Fibroblast of the conjunctiva (primary cell): ENCODE measurements at regions not wholly inside any gene's neighbourhood (a gene's known extent, or its start where the extent isn't known, plus 50 kb on each side); places are given as distances from the start of the nearest gene placed in this dataset.
A peak's percentile ranks its signal among the peaks of the same experiment; 100 is the strongest.

Source experiments
- DNase-seq: peaks from one replicate; pipeline ENCODE4 v3.0.0-alpha.2; 2010; ENCODE audit warnings: low read depth

- no peak for DNase-seq
These were observed 187.1 kb upstream of the OSR1 start for GRCh38 chr2:19545507-19545906.

GRCh38 chr2:19543663-19544383 lies 185.4 kb upstream of the OSR1 start:
- no peak for DNase-seq

- DNase-seq: no peak
These were observed 184.6 kb upstream of the OSR1 start for GRCh38 chr2:19542796-19543662.

- DNase-seq: no peak
These were observed 183.5 kb upstream of the OSR1 start for GRCh38 chr2:19541884-19542283.

GRCh38 chr2:19540739-19541525 lies 182.5 kb upstream of the OSR1 start:
- peak; percentile 61 for DNase-seq

GRCh38 chr2:19538411-19538963 lies 180.1 kb upstream of the OSR1 start:
- DNase-seq: peak; percentile 48

GRCh38 chr2:19536136-19536535 lies 177.7 kb upstream of the OSR1 start:
- DNase-seq: no peak

- no peak for DNase-seq
These were observed 174.2 kb upstream of the OSR1 start for GRCh38 chr2:19532547-19533196.

GRCh38 chr2:19529677-19530076 lies 171.3 kb upstream of the OSR1 start:
- DNase-seq: no peak

GRCh38 chr2:19527771-19528170 lies 169.3 kb upstream of the OSR1 start:
- DNase-seq: no peak

GRCh38 chr2:19525313-19525712 lies 166.9 kb upstream of the OSR1 start:
- no peak for DNase-seq

GRCh38 chr2:19519045-19519444 lies 160.6 kb upstream of the OSR1 start:
- no peak for DNase-seq

GRCh38 chr2:19507137-19507536 lies 148.7 kb upstream of the OSR1 start:
- DNase-seq: no peak

- no peak for DNase-seq
These were observed 147.0 kb upstream of the OSR1 start for GRCh38 chr2:19505199-19506136.

- DNase-seq: no peak
These were observed 146.2 kb upstream of the OSR1 start for GRCh38 chr2:19504400-19505198.

- DNase-seq: no peak
These were observed 145.5 kb upstream of the OSR1 start for GRCh38 chr2:19503915-19504314.

- DNase-seq: no peak
These were observed 145.0 kb upstream of the OSR1 start for GRCh38 chr2:19503406-19503805.

- DNase-seq: no peak
These were observed 141.7 kb upstream of the OSR1 start for GRCh38 chr2:19500126-19500525.

GRCh38 chr2:19496646-19497045 lies 138.2 kb upstream of the OSR1 start:
- DNase-seq: no peak

- no peak for DNase-seq
These were observed 135.8 kb upstream of the OSR1 start for GRCh38 chr2:19494241-19494640.
